ENCODE measurements at regions not wholly inside any gene's neighbourhood (a gene's known extent, or its start where the extent isn't known, plus 50 kb on each side); places are given as distances from the start of the nearest gene placed in this dataset.

- intact Hi-C loops (cut with micrococcal nuclease): no loop called here
- Histone ChIP-seq H3K27ac (ENCODE audit: low read depth, low read length) (no peak overlapping the region), H3K4me1 (ENCODE audit: control insufficient read depth in 2 of 2, insufficient read depth in 2 of 2, low read length in 2 of 2) (no peaks in the 10 kb centered on the region), H3K9me3 (ENCODE audit: control insufficient read depth in 2 of 3, low read length in 3 of 3) (no peaks in the 10 kb centered on the region), H3K27me3 (ENCODE audit: control insufficient read depth in 2 of 2, insufficient read depth in 2 of 2, low read length in 2 of 2) (no peaks in the 10 kb centered on the region), H3K4me3 (ENCODE audit: low read length) (no peak overlapping the region), H3K36me3 (ENCODE audit: control insufficient read depth in 2 of 3, insufficient read depth in 3 of 3, low read length in 3 of 3) (no peaks in the 10 kb centered on the region)
- no peak overlapping the region for H3K4me3 Mint-ChIP-seq
- CTCF ChIA-PET: no interaction called here
- no peak for DNase-seq
- H3K27me3 Mint-ChIP-seq: peaks cover 0 to 9% (median 0%) of the 10 kb centered on the region in 5 donors
- no peak overlapping the region for H3K27ac Mint-ChIP-seq
- POLR2A ChIA-PET: no interaction called here
- no peaks in the 10 kb centered on the region for H3K36me3 Mint-ChIP-seq
- H3K4me1 Mint-ChIP-seq: no peaks in the 10 kb centered on the region
- no peak for ATAC-seq
- H3K9me3 Mint-ChIP-seq: peaks cover 0 to 7% (median 0%) of the 10 kb centered on the region in 11 donors
Observed at GRCh38 chr11:129590030-129590752, 214.5 kb downstream of the BARX2 start.

GRCh38 chr11:129590753-129591475 lies 215.3 kb downstream of the BARX2 start:
- no peaks in the 10 kb centered on the region for H3K9me3 ChIP-seq (ENCODE audit: control insufficient read depth in 2 of 3, low read length in 3 of 3)
- ChIA-PET POLR2A (no interaction called here), CTCF (no interaction called here)
- Mint-ChIP-seq H3K36me3 (no peaks in the 10 kb centered on the region), H3K4me3 (no peak overlapping the region), H3K4me1 (no peaks in the 10 kb centered on the region), H3K27me3 (peaks cover 0 to 9% (median 0%) of the 10 kb centered on the region in 5 donors), H3K27ac (no peak overlapping the region), H3K9me3 (peaks cover 0 to 10% (median 0%) of the 10 kb centered on the region in 11 donors)
- ATAC-seq (no peak), DNase-seq (no peak)
- no peaks in the 10 kb centered on the region for H3K27me3 ChIP-seq (ENCODE audit: control insufficient read depth in 2 of 2, insufficient read depth in 2 of 2, low read length in 2 of 2)
- H3K36me3 ChIP-seq (ENCODE audit: control insufficient read depth in 2 of 3, insufficient read depth in 3 of 3, low read length in 3 of 3): no peaks in the 10 kb centered on the region
- no peak overlapping the region for H3K27ac ChIP-seq (ENCODE audit: low read depth, low read length)
- intact Hi-C loops (cut with micrococcal nuclease): no loop called here
- H3K4me1 ChIP-seq (ENCODE audit: control insufficient read depth in 2 of 2, insufficient read depth in 2 of 2, low read length in 2 of 2): no peaks in the 10 kb centered on the region
- no peak overlapping the region for H3K4me3 ChIP-seq (ENCODE audit: low read length)

- POLR2A ChIA-PET: no interaction called here
- H3K4me3 Mint-ChIP-seq: no peak overlapping the region
- intact Hi-C loops (cut with micrococcal nuclease): no loop called here
- no peaks in the 10 kb centered on the region for H3K9me3 ChIP-seq (ENCODE audit: control insufficient read depth in 2 of 3, low read length in 3 of 3)
- H3K36me3 ChIP-seq (ENCODE audit: control insufficient read depth in 2 of 3, insufficient read depth in 3 of 3, low read length in 3 of 3): no peaks in the 10 kb centered on the region
- no peaks in the 10 kb centered on the region for H3K36me3 Mint-ChIP-seq
- CTCF ChIA-PET: no interaction called here
- no peaks in the 10 kb centered on the region for H3K27me3 ChIP-seq (ENCODE audit: control insufficient read depth in 2 of 2, insufficient read depth in 2 of 2, low read length in 2 of 2)
- H3K27ac Mint-ChIP-seq: no peak overlapping the region
- H3K4me1 ChIP-seq (ENCODE audit: control insufficient read depth in 2 of 2, insufficient read depth in 2 of 2, low read length in 2 of 2): no peaks in the 10 kb centered on the region
- no peak for ATAC-seq
- peaks cover 0 to 10% (median 5%) of the 10 kb centered on the region in 5 donors for H3K27me3 Mint-ChIP-seq
- H3K9me3 Mint-ChIP-seq: peaks cover 0 to 15% (median 4%) of the 10 kb centered on the region in 11 donors
- H3K4me3 ChIP-seq (ENCODE audit: low read length): no peak overlapping the region
- no peak overlapping the region for H3K27ac ChIP-seq (ENCODE audit: low read depth, low read length)
- no peaks in the 10 kb centered on the region for H3K4me1 Mint-ChIP-seq
- no peak for DNase-seq
Observed at GRCh38 chr11:129591527-129591926, 215.9 kb downstream of the BARX2 start.

GRCh38 chr11:129592191-129592590 lies 216.5 kb downstream of the BARX2 start:
- H3K9me3 ChIP-seq (ENCODE audit: control insufficient read depth in 2 of 3, low read length in 3 of 3): no peaks in the 10 kb centered on the region
- DNase-seq: no peak
- no peak overlapping the region for H3K4me3 ChIP-seq (ENCODE audit: low read length)
- Mint-ChIP-seq H3K9me3 (peaks cover 0 to 20% (median 6%) of the 10 kb centered on the region in 11 donors), H3K27me3 (peaks cover 0 to 10% (median 5%) of the 10 kb centered on the region in 5 donors), H3K36me3 (no peaks in the 10 kb centered on the region), H3K4me3 (no peak overlapping the region), H3K4me1 (no peaks in the 10 kb centered on the region), H3K27ac (no peak overlapping the region)
- no peak for ATAC-seq
- no peaks in the 10 kb centered on the region for H3K27me3 ChIP-seq (ENCODE audit: control insufficient read depth in 2 of 2, insufficient read depth in 2 of 2, low read length in 2 of 2)
- no peaks in the 10 kb centered on the region for H3K4me1 ChIP-seq (ENCODE audit: control insufficient read depth in 2 of 2, insufficient read depth in 2 of 2, low read length in 2 of 2)
- intact Hi-C loops (cut with micrococcal nuclease): no loop called here
- ChIA-PET CTCF (no interaction called here), POLR2A (no interaction called here)
- H3K36me3 ChIP-seq (ENCODE audit: control insufficient read depth in 2 of 3, insufficient read depth in 3 of 3, low read length in 3 of 3): no peaks in the 10 kb centered on the region
- H3K27ac ChIP-seq (ENCODE audit: low read depth, low read length): no peak overlapping the region

- ATAC-seq: no peak
- CTCF ChIA-PET: no interaction called here
- DNase-seq: no peak
- Mint-ChIP-seq H3K9me3 (peaks cover 0 to 24% (median 7%) of the 10 kb centered on the region in 11 donors), H3K36me3 (peaks cover 0 to 3% (median 0%) of the 10 kb centered on the region in 5 donors), H3K27ac (no peak overlapping the region), H3K4me3 (no peak overlapping the region), H3K4me1 (no peaks in the 10 kb centered on the region), H3K27me3 (peaks cover 0 to 10% (median 0%) of the 10 kb centered on the region in 5 donors)
- intact Hi-C loops (cut with micrococcal nuclease): no loop called here
- no peak overlapping the region for H3K27ac ChIP-seq (ENCODE audit: low read depth, low read length)
- H3K4me3 ChIP-seq (ENCODE audit: low read length): no peak overlapping the region
- H3K9me3 ChIP-seq (ENCODE audit: control insufficient read depth in 2 of 3, low read length in 3 of 3): no peaks in the 10 kb centered on the region
- H3K36me3 ChIP-seq (ENCODE audit: control insufficient read depth in 2 of 3, insufficient read depth in 3 of 3, low read length in 3 of 3): no peaks in the 10 kb centered on the region
- no peaks in the 10 kb centered on the region for H3K27me3 ChIP-seq (ENCODE audit: control insufficient read depth in 2 of 2, insufficient read depth in 2 of 2, low read length in 2 of 2)
- H3K4me1 ChIP-seq (ENCODE audit: control insufficient read depth in 2 of 2, insufficient read depth in 2 of 2, low read length in 2 of 2): no peaks in the 10 kb centered on the region
- POLR2A ChIA-PET: no interaction called here
Observed at GRCh38 chr11:129593098-129593497, 217.4 kb downstream of the BARX2 start.

- Histone ChIP-seq H3K27me3 (ENCODE audit: control insufficient read depth in 2 of 2, insufficient read depth in 2 of 2, low read length in 2 of 2) (no peaks in the 10 kb centered on the region), H3K36me3 (ENCODE audit: control insufficient read depth in 2 of 3, insufficient read depth in 3 of 3, low read length in 3 of 3) (no peaks in the 10 kb centered on the region), H3K27ac (ENCODE audit: low read depth, low read length) (no peak overlapping the region), H3K4me3 (ENCODE audit: low read length) (no peak overlapping the region), H3K9me3 (ENCODE audit: control insufficient read depth in 2 of 3, low read length in 3 of 3) (no peaks in the 10 kb centered on the region), H3K4me1 (ENCODE audit: control insufficient read depth in 2 of 2, insufficient read depth in 2 of 2, low read length in 2 of 2) (no peaks in the 10 kb centered on the region)
- ATAC-seq (no peak), DNase-seq (no peak)
- Mint-ChIP-seq H3K9me3 (peaks cover 3 to 38% (median 8%) of the 10 kb centered on the region in 11 donors), H3K27me3 (peaks cover 0 to 10% (median 0%) of the 10 kb centered on the region in 5 donors), H3K27ac (peak overlapping the region in 1 of 9 donors; percentile 41), H3K4me3 (no peak overlapping the region), H3K36me3 (peaks cover 0 to 9% (median 7%) of the 10 kb centered on the region in 5 donors), H3K4me1 (no peaks in the 10 kb centered on the region)
- ChIA-PET CTCF (no interaction called here), POLR2A (interaction anchor here (0.9 kb wide), 1 partner anchor 9 kb away, joined by 3 read pairs; no protein-coding TSS in a partner anchor)
- intact Hi-C loops (cut with micrococcal nuclease): no loop called here
Observed at GRCh38 chr11:129595038-129595962, 219.7 kb downstream of the BARX2 start.

All from naive thymus-derived CD4-positive, alpha-beta T cell (primary cell).